ENCODE measurements at regions not wholly inside any gene's neighbourhood (a gene's known extent, or its start where the extent isn't known, plus 50 kb on each side); places are given as distances from the start of the nearest gene placed in this dataset.
A peak's percentile ranks its signal among the peaks of the same experiment; 100 is the strongest.

DNA sequence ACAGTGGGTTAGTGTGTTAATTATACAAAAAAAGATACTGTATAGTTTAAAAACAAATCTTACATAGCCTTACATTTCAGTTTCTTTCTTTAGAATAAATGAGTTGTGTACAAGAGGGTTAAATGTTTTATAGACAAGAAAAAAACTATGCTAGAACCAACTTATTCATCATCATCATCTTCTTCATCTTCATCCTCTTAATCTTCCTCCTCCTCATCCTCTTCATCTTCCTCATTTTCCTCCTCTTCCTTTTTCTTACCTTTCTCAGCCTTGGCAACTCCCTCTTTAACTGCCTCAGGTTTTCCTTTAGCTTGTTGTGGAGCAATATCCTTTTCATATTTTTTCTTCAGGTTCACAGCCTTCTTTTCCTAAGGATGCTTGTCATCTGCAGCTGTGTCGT lies 53.7 kb downstream of the RPS12 start:
- Histone ChIP-seq H3K4me3 (replicated peaks; ENCODE audit: low read depth, low read length) (no peak overlapping the region), H3K36me3 (ENCODE audit: control insufficient read depth, insufficient read depth, low read length) (no peaks in the 10 kb centered on the region), H3K27me3 (replicated peaks; ENCODE audit: control insufficient read depth, insufficient read depth, low read length) (no peaks in the 10 kb centered on the region; the same call in 1 of the 2 replicates)
- TF ChIP-seq, protein P1, sequence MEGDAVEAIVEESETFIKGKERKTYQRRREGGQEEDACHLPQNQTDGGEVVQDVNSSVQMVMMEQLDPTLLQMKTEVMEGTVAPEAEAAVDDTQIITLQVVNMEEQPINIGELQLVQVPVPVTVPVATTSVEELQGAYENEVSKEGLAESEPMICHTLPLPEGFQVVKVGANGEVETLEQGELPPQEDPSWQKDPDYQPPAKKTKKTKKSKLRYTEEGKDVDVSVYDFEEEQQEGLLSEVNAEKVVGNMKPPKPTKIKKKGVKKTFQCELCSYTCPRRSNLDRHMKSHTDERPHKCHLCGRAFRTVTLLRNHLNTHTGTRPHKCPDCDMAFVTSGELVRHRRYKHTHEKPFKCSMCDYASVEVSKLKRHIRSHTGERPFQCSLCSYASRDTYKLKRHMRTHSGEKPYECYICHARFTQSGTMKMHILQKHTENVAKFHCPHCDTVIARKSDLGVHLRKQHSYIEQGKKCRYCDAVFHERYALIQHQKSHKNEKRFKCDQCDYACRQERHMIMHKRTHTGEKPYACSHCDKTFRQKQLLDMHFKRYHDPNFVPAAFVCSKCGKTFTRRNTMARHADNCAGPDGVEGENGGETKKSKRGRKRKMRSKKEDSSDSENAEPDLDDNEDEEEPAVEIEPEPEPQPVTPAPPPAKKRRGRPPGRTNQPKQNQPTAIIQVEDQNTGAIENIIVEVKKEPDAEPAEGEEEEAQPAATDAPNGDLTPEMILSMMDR (IDR thresholded peaks at IDR 0.05; ENCODE audit: insufficient read depth, low read length, poor library complexity, severe bottlenecking) = no peak
- DNase-seq (ENCODE audit: extremely low read depth, insufficient read length) = no peak

DNA sequence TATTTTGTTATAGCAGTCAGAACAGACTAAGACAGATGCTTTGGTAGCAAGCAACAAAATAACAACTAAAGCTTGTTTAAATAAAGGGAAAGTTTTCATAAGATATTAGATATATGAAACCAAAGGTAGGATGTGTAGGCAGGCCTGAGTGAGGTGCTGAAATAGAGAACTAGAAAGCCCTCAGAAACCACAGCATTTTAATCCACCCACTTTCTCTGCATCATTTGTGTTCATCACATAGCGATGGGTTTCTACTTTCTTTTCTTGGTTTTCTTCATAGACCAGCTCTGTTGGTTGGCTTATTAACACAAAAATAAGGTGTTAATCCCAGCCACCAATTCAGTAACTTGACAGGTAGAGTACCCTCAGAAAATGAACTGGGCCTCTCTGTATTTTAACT lies 58.6 kb downstream of the RPS12 start:
- TF ChIP-seq, protein P1 (IDR thresholded peaks at IDR 0.05; ENCODE audit: insufficient read depth, low read length, poor library complexity, severe bottlenecking) = no peak
- H3K4me3 ChIP-seq (replicated peaks; ENCODE audit: low read depth, low read length) = no peak overlapping the region
- peak; percentile 45 for DNase-seq (ENCODE audit: extremely low read depth, insufficient read length)
- H3K27me3 ChIP-seq (replicated peaks; ENCODE audit: control insufficient read depth, insufficient read depth, low read length) = no peaks in the 10 kb centered on the region; the same call in none of the 2 replicates
- no peaks in the 10 kb centered on the region for H3K36me3 ChIP-seq (ENCODE audit: control insufficient read depth, insufficient read depth, low read length)

DNA sequence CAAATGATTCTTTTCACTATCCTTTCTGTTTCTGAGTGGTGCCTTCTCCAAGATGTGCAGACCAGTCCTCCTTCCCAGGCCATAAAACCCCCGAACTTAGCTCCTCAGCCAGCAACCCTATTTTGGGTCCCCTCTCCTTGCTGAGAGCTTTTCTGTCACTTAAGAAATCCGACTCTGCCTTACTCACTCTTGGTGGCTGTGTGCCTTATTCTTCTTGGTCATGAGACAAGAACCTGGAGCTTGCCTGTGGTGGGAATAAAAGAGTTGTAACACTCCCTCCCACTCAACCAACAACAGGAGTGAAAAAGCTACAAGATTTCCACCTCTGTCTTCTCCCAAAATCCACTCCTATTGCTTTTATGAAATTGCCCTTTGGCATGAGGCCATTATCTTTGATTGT lies 62.6 kb downstream of the RPS12 start:
- Histone ChIP-seq H3K36me3 (ENCODE audit: control insufficient read depth, insufficient read depth, low read length) (no peaks in the 10 kb centered on the region), H3K4me3 (replicated peaks; ENCODE audit: low read depth, low read length) (no peak overlapping the region), H3K27me3 (replicated peaks; ENCODE audit: control insufficient read depth, insufficient read depth, low read length) (no peaks in the 10 kb centered on the region; the same call in 1 of the 2 replicates)
- DNase-seq (ENCODE audit: extremely low read depth, insufficient read length) = no peak
- TF ChIP-seq, protein P1 (IDR thresholded peaks at IDR 0.05; ENCODE audit: insufficient read depth, low read length, poor library complexity, severe bottlenecking) = no peak

DNA sequence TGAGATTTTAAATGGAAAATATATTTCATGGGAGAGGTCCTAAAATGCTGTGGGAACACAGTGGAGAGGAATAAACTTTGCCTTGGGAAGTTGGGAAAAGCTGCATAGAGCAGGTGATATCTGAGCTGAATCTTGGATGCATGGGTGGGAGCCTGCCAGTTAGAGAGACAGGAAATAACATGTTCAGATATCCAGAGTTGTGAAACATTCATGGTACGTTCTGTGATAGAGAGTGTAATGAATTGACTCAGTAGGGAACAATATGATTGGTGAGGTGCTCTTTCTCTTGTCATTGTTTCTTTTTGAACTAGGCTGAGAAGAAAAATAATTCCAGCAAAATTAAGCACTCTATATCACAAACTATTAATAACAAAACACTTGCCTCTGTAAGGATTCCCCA lies 72.8 kb downstream of the RPS12 start:
- Histone ChIP-seq H3K36me3 (ENCODE audit: control insufficient read depth, insufficient read depth, low read length) (no peaks in the 10 kb centered on the region), H3K27me3 (replicated peaks; ENCODE audit: control insufficient read depth, insufficient read depth, low read length) (no peaks in the 10 kb centered on the region; the same call in 1 of the 2 replicates), H3K4me3 (replicated peaks; ENCODE audit: low read depth, low read length) (no peak overlapping the region)
- TF ChIP-seq, protein P1 (IDR thresholded peaks at IDR 0.05; ENCODE audit: insufficient read depth, low read length, poor library complexity, severe bottlenecking) = no peak
- no peak for DNase-seq (ENCODE audit: extremely low read depth, insufficient read length)

DNA sequence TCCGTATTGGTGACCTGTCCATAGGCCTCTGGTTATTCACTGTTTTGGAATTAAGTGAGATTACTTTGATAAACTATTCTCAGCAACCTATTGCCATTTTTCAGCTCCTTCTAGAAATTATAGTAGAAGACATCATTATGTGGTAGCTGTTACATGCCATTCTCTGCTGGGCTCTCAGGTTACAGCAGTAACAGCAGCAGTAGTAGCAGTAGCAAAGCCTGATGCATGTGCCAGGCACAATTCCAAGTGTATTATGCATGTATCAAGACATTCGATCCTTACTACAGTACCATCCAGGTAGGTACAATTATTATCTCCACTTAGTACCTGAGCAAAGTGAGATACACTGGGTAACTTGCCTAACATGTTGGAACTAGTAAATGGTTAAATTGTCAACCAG lies 74.3 kb downstream of the RPS12 start:
- H3K36me3 ChIP-seq (ENCODE audit: control insufficient read depth, insufficient read depth, low read length) = no peaks in the 10 kb centered on the region
- no peak for DNase-seq (ENCODE audit: extremely low read depth, insufficient read length)
- no peak overlapping the region for H3K4me3 ChIP-seq (replicated peaks; ENCODE audit: low read depth, low read length)
- H3K27me3 ChIP-seq (replicated peaks; ENCODE audit: control insufficient read depth, insufficient read depth, low read length) = no peaks in the 10 kb centered on the region; the same call in 1 of the 2 replicates
- TF ChIP-seq, protein P1 (IDR thresholded peaks at IDR 0.05; ENCODE audit: insufficient read depth, low read length, poor library complexity, severe bottlenecking) = no peak
